ENCODE measurements at regions not wholly inside any gene's neighbourhood (a gene's known extent, or its start where the extent isn't known, plus 50 kb on each side); places are given as distances from the start of the nearest gene placed in this dataset.

- Histone ChIP-seq H3K4me2 (ENCODE audit: extremely low read depth, insufficient read depth, low read length) (no peak overlapping the region), H3K4me3 (replicated peaks in 1 of 4; ENCODE audit: control extremely low read depth in 1 of 4, insufficient read depth in 1 of 4, low read depth in 3 of 4, low read length in 4 of 4) (no peak overlapping the region), H2AFZ (ENCODE audit: low read length) (no peak overlapping the region), H3K27me3 (ENCODE audit: control insufficient read depth, insufficient read depth, low read length) (no peaks in the 10 kb centered on the region), H4K20me1 (ENCODE audit: control insufficient read depth, extremely low read depth, insufficient read depth, low read length) (no peaks in the 10 kb centered on the region), H3K9me3 (ENCODE audit: control insufficient read depth, insufficient read depth, low read depth, low read length) (no peaks in the 10 kb centered on the region), H3K9ac (ENCODE audit: insufficient read depth, low read length) (no peak overlapping the region), H3K4me1 (ENCODE audit: control insufficient read depth, extremely low read depth, insufficient read depth, low read length) (no peaks in the 10 kb centered on the region), H3K27ac (ENCODE audit: insufficient read depth, low read length) (no peak overlapping the region), H3K36me3 (ENCODE audit: control insufficient read depth, insufficient read depth, low read length) (no peaks in the 10 kb centered on the region), H3K79me2 (ENCODE audit: control insufficient read depth, insufficient read depth, low read length) (no peaks in the 10 kb centered on the region)
- peak; percentile 43 to 58 for DNase-seq (ENCODE audit: low read depth in 2 of 2)
- TF ChIP-seq, protein P1, sequence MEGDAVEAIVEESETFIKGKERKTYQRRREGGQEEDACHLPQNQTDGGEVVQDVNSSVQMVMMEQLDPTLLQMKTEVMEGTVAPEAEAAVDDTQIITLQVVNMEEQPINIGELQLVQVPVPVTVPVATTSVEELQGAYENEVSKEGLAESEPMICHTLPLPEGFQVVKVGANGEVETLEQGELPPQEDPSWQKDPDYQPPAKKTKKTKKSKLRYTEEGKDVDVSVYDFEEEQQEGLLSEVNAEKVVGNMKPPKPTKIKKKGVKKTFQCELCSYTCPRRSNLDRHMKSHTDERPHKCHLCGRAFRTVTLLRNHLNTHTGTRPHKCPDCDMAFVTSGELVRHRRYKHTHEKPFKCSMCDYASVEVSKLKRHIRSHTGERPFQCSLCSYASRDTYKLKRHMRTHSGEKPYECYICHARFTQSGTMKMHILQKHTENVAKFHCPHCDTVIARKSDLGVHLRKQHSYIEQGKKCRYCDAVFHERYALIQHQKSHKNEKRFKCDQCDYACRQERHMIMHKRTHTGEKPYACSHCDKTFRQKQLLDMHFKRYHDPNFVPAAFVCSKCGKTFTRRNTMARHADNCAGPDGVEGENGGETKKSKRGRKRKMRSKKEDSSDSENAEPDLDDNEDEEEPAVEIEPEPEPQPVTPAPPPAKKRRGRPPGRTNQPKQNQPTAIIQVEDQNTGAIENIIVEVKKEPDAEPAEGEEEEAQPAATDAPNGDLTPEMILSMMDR (conservative IDR thresholded peaks at IDR 0.05 in 1 of 2, IDR thresholded peaks at IDR 0.05 in 1 of 2; ENCODE audit: low read depth in 1 of 2, low read length in 2 of 2): no peak
- TF ChIP-seq EZH2 (IDR thresholded peaks at IDR 0.05; ENCODE audit: low read length, missing control alignments): no peak
Measured at GRCh38 chr6:135655055-135655454, 157.5 kb upstream of the AHI1 start.

- Histone ChIP-seq H3K4me1 (ENCODE audit: control insufficient read depth, extremely low read depth, insufficient read depth, low read length) (no peaks in the 10 kb centered on the region), H2AFZ (ENCODE audit: low read length) (no peak overlapping the region), H3K79me2 (ENCODE audit: control insufficient read depth, insufficient read depth, low read length) (no peaks in the 10 kb centered on the region), H3K36me3 (ENCODE audit: control insufficient read depth, insufficient read depth, low read length) (no peaks in the 10 kb centered on the region), H4K20me1 (ENCODE audit: control insufficient read depth, extremely low read depth, insufficient read depth, low read length) (no peaks in the 10 kb centered on the region), H3K9ac (ENCODE audit: insufficient read depth, low read length) (no peak overlapping the region), H3K27ac (ENCODE audit: insufficient read depth, low read length) (no peak overlapping the region), H3K27me3 (ENCODE audit: control insufficient read depth, insufficient read depth, low read length) (no peaks in the 10 kb centered on the region), H3K9me3 (ENCODE audit: control insufficient read depth, insufficient read depth, low read depth, low read length) (no peaks in the 10 kb centered on the region), H3K4me3 (replicated peaks in 1 of 4; ENCODE audit: control extremely low read depth in 1 of 4, insufficient read depth in 1 of 4, low read depth in 3 of 4, low read length in 4 of 4) (no peak overlapping the region), H3K4me2 (ENCODE audit: extremely low read depth, insufficient read depth, low read length) (no peak overlapping the region)
- DNase-seq (ENCODE audit: low read depth in 2 of 2): no peak
- no peak for TF ChIP-seq EZH2 (IDR thresholded peaks at IDR 0.05; ENCODE audit: low read length, missing control alignments)
- TF ChIP-seq, protein P1 (conservative IDR thresholded peaks at IDR 0.05 in 1 of 2, IDR thresholded peaks at IDR 0.05 in 1 of 2; ENCODE audit: low read depth in 1 of 2, low read length in 2 of 2): no peak
Measured at GRCh38 chr6:135657207-135657606, 159.7 kb upstream of the AHI1 start.

DNA sequence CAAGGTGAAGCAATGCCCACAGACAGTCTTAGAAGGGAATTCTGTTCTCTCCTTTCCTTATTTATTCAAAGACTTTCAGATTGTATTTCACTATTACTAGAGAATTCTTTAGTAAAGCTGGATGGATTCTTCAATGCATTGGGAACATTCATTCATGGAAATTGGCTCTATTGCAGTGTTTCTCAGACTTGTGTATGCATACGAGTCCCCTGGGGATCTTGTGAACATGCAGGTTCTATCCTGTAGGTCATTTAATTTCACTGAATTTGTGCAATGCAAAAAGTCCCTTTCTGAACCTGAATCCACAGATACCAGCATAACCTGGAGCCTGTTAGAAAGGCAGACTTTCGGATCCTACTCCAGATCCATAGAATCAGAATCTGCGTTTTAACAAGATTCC is 160.9 kb upstream of the AHI1 start:
- TF ChIP-seq, protein P1 (conservative IDR thresholded peaks at IDR 0.05 in 1 of 2, IDR thresholded peaks at IDR 0.05 in 1 of 2; ENCODE audit: low read depth in 1 of 2, low read length in 2 of 2): no peak
- no peak for TF ChIP-seq EZH2 (IDR thresholded peaks at IDR 0.05; ENCODE audit: low read length, missing control alignments)
- no peaks in the 10 kb centered on the region for H3K27me3 ChIP-seq (ENCODE audit: control insufficient read depth, insufficient read depth, low read length)
- no peak overlapping the region for H2AFZ ChIP-seq (ENCODE audit: low read length)
- no peaks in the 10 kb centered on the region for H4K20me1 ChIP-seq (ENCODE audit: control insufficient read depth, extremely low read depth, insufficient read depth, low read length)
- H3K9me3 ChIP-seq (ENCODE audit: control insufficient read depth, insufficient read depth, low read depth, low read length): no peaks in the 10 kb centered on the region
- no peak for DNase-seq (ENCODE audit: low read depth in 2 of 2)
- no peak overlapping the region for H3K27ac ChIP-seq (ENCODE audit: insufficient read depth, low read length)
- H3K4me2 ChIP-seq (ENCODE audit: extremely low read depth, insufficient read depth, low read length): no peak overlapping the region
- H3K36me3 ChIP-seq (ENCODE audit: control insufficient read depth, insufficient read depth, low read length): no peaks in the 10 kb centered on the region
- no peak overlapping the region for H3K4me3 ChIP-seq (replicated peaks in 1 of 4; ENCODE audit: control extremely low read depth in 1 of 4, insufficient read depth in 1 of 4, low read depth in 3 of 4, low read length in 4 of 4)
- no peak overlapping the region for H3K9ac ChIP-seq (ENCODE audit: insufficient read depth, low read length)
- no peaks in the 10 kb centered on the region for H3K4me1 ChIP-seq (ENCODE audit: control insufficient read depth, extremely low read depth, insufficient read depth, low read length)
- H3K79me2 ChIP-seq (ENCODE audit: control insufficient read depth, insufficient read depth, low read length): no peaks in the 10 kb centered on the region
